ENCODE measurements at regions not wholly inside any gene's neighbourhood (a gene's known extent, or its start where the extent isn't known, plus 50 kb on each side); places are given as distances from the start of the nearest gene placed in this dataset.
"Not testable (repeated sequence)": the region's sequence is repeated elsewhere in the genome, so short reads cannot be mapped to it uniquely, and the experiment has no call there.

- TF ChIP-seq SUZ12 (IDR thresholded peaks at IDR 0.05; ENCODE audit: extremely low read depth, insufficient read depth, insufficient read length) (no peak), YY1 (IDR thresholded peaks at IDR 0.05; ENCODE audit: insufficient read depth, insufficient read length) (no peak), ZNF274 (IDR thresholded peaks at IDR 0.05; ENCODE audit: low read depth, low read length) (no peak)
- H3K9ac ChIP-seq (ENCODE audit: insufficient read length, low read depth): no peak overlapping the region
- DNase-seq (ENCODE audit: low read depth, low spot score): no peak
- H3K4me1 ChIP-seq (ENCODE audit: insufficient read depth, insufficient read length): no peaks in the 10 kb centered on the region
- no peaks in the 10 kb centered on the region for H3K9me3 ChIP-seq (ENCODE audit: insufficient read depth, low read length)
- H3K36me3 ChIP-seq (ENCODE audit: insufficient read depth, insufficient read length, low read length): no peaks in the 10 kb centered on the region
- peaks cover 4% of the 10 kb centered on the region for H3K27me3 ChIP-seq (ENCODE audit: insufficient read depth, insufficient read length)
- no peak overlapping the region for H3K4me3 ChIP-seq (ENCODE audit: insufficient read length, low read depth)
Measured at GRCh38 chr20:2213401-2213800, 82.4 kb upstream of the TGM3 start.

DNA sequence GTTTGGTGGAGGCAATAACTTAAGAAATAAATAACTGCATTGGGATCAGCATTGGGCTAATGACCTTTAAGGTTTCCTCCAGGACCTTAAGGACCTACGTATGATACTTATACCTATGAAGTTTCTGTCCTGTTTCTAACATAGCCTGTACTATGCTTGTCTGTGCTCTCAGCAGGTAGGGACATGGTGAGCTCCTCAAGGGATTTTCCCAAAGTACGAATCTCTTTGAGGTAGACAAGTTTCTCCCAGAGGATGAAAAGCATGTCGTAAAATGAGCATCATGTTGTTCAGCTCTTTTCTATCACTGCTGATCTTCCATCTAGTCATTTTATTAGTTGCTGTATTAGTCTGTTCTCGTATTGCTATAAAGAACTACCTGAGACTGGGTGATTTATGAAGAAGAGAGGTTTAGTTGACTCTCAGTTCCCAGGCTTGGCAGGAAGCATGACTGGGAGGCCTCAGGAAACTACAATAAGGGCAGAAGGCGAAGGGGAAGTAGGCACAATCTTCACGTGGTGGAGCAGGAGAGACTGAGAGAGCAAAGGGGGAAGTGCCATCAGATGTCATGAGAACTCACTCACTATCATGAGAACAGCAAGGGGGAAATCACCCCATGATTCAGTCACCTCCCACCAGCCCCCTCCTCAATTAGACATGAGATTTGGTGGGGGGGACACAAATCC, 77.8 kb upstream of the TGM3 start:
- H3K9me3 ChIP-seq (ENCODE audit: insufficient read depth, low read length): peaks cover 5% of the 10 kb centered on the region
- H3K27me3 ChIP-seq (ENCODE audit: insufficient read depth, insufficient read length): no peaks in the 10 kb centered on the region
- H3K9ac ChIP-seq (ENCODE audit: insufficient read length, low read depth): no peak overlapping the region
- H3K36me3 ChIP-seq (ENCODE audit: insufficient read depth, insufficient read length, low read length): no peaks in the 10 kb centered on the region
- no peaks in the 10 kb centered on the region for H3K4me1 ChIP-seq (ENCODE audit: insufficient read depth, insufficient read length)
- no peak overlapping the region for H3K4me3 ChIP-seq (ENCODE audit: insufficient read length, low read depth)
- no peak for DNase-seq (ENCODE audit: low read depth, low spot score)
- no peak for TF ChIP-seq ZNF274 (IDR thresholded peaks at IDR 0.05; ENCODE audit: low read depth, low read length)
- no peak for TF ChIP-seq SUZ12 (IDR thresholded peaks at IDR 0.05; ENCODE audit: extremely low read depth, insufficient read depth, insufficient read length)
- no peak for TF ChIP-seq YY1 (IDR thresholded peaks at IDR 0.05; ENCODE audit: insufficient read depth, insufficient read length)

- no peak overlapping the region for H3K4me3 ChIP-seq (ENCODE audit: insufficient read length, low read depth)
- no peak for DNase-seq (ENCODE audit: low read depth, low spot score)
- TF ChIP-seq YY1 (IDR thresholded peaks at IDR 0.05; ENCODE audit: insufficient read depth, insufficient read length) (no peak), SUZ12 (IDR thresholded peaks at IDR 0.05; ENCODE audit: extremely low read depth, insufficient read depth, insufficient read length) (no peak), ZNF274 (IDR thresholded peaks at IDR 0.05; ENCODE audit: low read depth, low read length) (no peak)
- H3K9ac ChIP-seq (ENCODE audit: insufficient read length, low read depth): no peak overlapping the region
- H3K9me3 ChIP-seq (ENCODE audit: insufficient read depth, low read length): peaks cover 5% of the 10 kb centered on the region
- H3K27me3 ChIP-seq (ENCODE audit: insufficient read depth, insufficient read length): no peaks in the 10 kb centered on the region
- no peaks in the 10 kb centered on the region for H3K36me3 ChIP-seq (ENCODE audit: insufficient read depth, insufficient read length, low read length)
- H3K4me1 ChIP-seq (ENCODE audit: insufficient read depth, insufficient read length): no peaks in the 10 kb centered on the region
Measured at GRCh38 chr20:2219481-2220006, 76.3 kb upstream of the TGM3 start.

DNA sequence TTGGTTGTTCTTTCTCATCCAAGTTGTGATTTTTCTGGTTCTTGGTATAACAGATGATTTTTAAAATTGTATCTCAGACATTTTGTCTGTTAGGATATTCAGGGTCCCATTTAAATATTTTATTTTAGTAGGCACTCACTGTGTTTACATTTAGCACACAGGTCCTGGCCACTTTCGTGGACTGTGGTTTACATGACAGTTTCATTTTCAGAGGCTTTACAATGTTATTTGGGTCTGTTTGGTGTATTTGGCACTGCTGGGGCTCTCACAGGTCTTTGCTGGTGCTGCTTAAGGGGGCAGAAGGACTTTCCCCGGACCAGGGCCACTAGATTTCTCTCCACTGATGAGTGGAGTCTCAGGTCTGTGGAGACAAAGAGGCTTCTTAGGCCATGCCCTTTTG, 75.5 kb upstream of the TGM3 start:
- H3K9me3 ChIP-seq (ENCODE audit: insufficient read depth, low read length): peaks cover 5% of the 10 kb centered on the region
- no peak for DNase-seq (ENCODE audit: low read depth, low spot score)
- H3K4me1 ChIP-seq (ENCODE audit: insufficient read depth, insufficient read length): no peaks in the 10 kb centered on the region

GRCh38 chr20:2221921-2222320, 73.9 kb upstream of the TGM3 start:
- Histone ChIP-seq H3K9ac (ENCODE audit: insufficient read length, low read depth) (no peak overlapping the region), H3K36me3 (ENCODE audit: insufficient read depth, insufficient read length, low read length) (no peaks in the 10 kb centered on the region), H3K4me1 (ENCODE audit: insufficient read depth, insufficient read length) (no peaks in the 10 kb centered on the region), H3K27me3 (ENCODE audit: insufficient read depth, insufficient read length) (no peaks in the 10 kb centered on the region), H3K9me3 (ENCODE audit: insufficient read depth, low read length) (peaks cover 5% of the 10 kb centered on the region), H3K4me3 (ENCODE audit: insufficient read length, low read depth) (no peak overlapping the region)
- no peak for TF ChIP-seq YY1 (IDR thresholded peaks at IDR 0.05; ENCODE audit: insufficient read depth, insufficient read length)
- no peak for TF ChIP-seq SUZ12 (IDR thresholded peaks at IDR 0.05; ENCODE audit: extremely low read depth, insufficient read depth, insufficient read length)
- no peak for TF ChIP-seq ZNF274 (IDR thresholded peaks at IDR 0.05; ENCODE audit: low read depth, low read length)
- DNase-seq (ENCODE audit: low read depth, low spot score): no peak

More for the DNA sequence above, 75.5 kb upstream of the TGM3 start:
- no peaks in the 10 kb centered on the region for H3K27me3 ChIP-seq (ENCODE audit: insufficient read depth, insufficient read length)
- H3K36me3 ChIP-seq (ENCODE audit: insufficient read depth, insufficient read length, low read length): no peaks in the 10 kb centered on the region
- H3K4me3 ChIP-seq (ENCODE audit: insufficient read length, low read depth): no peak overlapping the region
- TF ChIP-seq ZNF274 (IDR thresholded peaks at IDR 0.05; ENCODE audit: low read depth, low read length): no peak
- TF ChIP-seq SUZ12 (IDR thresholded peaks at IDR 0.05; ENCODE audit: extremely low read depth, insufficient read depth, insufficient read length): no peak
- no peak for TF ChIP-seq YY1 (IDR thresholded peaks at IDR 0.05; ENCODE audit: insufficient read depth, insufficient read length)
- no peak overlapping the region for H3K9ac ChIP-seq (ENCODE audit: insufficient read length, low read depth)

DNA sequence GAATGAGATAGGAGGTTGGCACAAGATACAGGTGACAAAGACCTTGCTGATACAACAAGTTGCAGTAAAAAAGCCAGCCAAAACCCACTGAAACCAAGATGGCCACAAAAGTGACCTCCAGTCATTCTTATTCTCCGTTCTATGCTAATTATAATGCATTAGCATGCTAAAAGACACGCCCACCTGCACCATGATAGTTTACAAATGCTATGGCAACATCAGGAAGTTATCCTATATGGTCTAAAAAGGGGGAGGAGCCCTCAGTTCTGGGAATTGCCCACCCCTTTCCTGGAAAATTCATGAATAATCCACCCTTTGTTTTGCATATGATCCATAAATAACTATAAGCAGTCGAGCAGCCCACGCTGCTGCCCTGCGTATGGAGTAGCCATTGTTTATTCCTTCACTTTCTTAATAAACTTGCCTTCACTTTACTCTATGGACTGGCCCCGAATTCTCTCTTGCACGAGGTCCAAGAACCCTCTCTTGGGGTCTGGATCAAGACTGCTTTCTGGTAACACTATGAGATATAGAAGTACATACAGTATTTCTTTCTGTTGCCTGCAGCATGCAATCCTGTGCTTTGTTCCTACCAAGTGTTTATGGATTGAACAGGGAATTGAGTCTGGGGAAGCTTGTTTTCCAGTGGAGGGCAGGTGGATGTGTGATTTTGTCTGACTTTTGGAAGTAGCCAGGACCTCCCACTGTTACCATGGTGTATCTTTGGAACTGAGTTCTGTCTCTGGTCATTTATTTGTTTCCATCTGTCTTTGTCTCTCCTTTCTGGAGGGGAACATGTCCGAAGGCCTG, 72.0 kb upstream of the TGM3 start:
- TF ChIP-seq YY1 (IDR thresholded peaks at IDR 0.05; ENCODE audit: insufficient read depth, insufficient read length): no peak
- TF ChIP-seq ZNF274 (IDR thresholded peaks at IDR 0.05; ENCODE audit: low read depth, low read length): no peak
- no peak for TF ChIP-seq SUZ12 (IDR thresholded peaks at IDR 0.05; ENCODE audit: extremely low read depth, insufficient read depth, insufficient read length)
- Histone ChIP-seq H3K4me3 (ENCODE audit: insufficient read length, low read depth) (no peak overlapping the region), H3K9ac (ENCODE audit: insufficient read length, low read depth) (no peak overlapping the region), H3K36me3 (ENCODE audit: insufficient read depth, insufficient read length, low read length) (no peaks in the 10 kb centered on the region), H3K4me1 (ENCODE audit: insufficient read depth, insufficient read length) (no peaks in the 10 kb centered on the region), H3K27me3 (ENCODE audit: insufficient read depth, insufficient read length) (no peaks in the 10 kb centered on the region), H3K9me3 (ENCODE audit: insufficient read depth, low read length) (peaks cover 5% of the 10 kb centered on the region)
- DNase-seq (ENCODE audit: low read depth, low spot score): no peak

- H3K27me3 ChIP-seq (ENCODE audit: insufficient read depth, insufficient read length): no peaks in the 10 kb centered on the region
- H3K36me3 ChIP-seq (ENCODE audit: insufficient read depth, insufficient read length, low read length): no peaks in the 10 kb centered on the region
- no peaks in the 10 kb centered on the region for H3K4me1 ChIP-seq (ENCODE audit: insufficient read depth, insufficient read length)
- TF ChIP-seq YY1 (IDR thresholded peaks at IDR 0.05; ENCODE audit: insufficient read depth, insufficient read length): no peak
- no peak for TF ChIP-seq ZNF274 (IDR thresholded peaks at IDR 0.05; ENCODE audit: low read depth, low read length)
- no peak overlapping the region for H3K4me3 ChIP-seq (ENCODE audit: insufficient read length, low read depth)
- no peak overlapping the region for H3K9ac ChIP-seq (ENCODE audit: insufficient read length, low read depth)
- DNase-seq (ENCODE audit: low read depth, low spot score): no peak
- peaks cover 5% of the 10 kb centered on the region for H3K9me3 ChIP-seq (ENCODE audit: insufficient read depth, low read length)
Measured at GRCh38 chr20:2224368-2224639, 71.5 kb upstream of the TGM3 start.

DNA sequence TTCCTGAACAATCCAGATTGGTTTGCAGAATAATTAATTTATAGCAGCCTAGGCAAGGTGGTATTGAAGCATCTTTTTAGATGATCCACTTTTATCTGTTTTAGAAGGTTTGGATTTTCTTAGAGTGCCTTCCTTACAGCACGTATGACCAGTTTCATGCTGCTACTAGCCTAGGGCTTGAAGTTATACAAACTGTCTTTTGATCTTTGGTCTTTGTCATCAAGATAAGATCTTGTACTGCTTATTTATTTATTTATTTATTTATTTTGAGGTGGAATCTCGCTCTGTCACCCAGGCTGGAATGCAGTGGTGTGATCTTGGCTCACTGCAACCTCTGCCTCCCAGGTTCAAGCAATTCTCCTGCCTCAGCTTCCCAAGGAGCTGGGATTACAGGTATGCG, 68.5 kb upstream of the TGM3 start:
- H3K36me3 ChIP-seq (ENCODE audit: insufficient read depth, insufficient read length, low read length); H3K4me1 ChIP-seq (ENCODE audit: insufficient read depth, insufficient read length); H3K9me3 ChIP-seq (ENCODE audit: insufficient read depth, low read length); H3K4me3 ChIP-seq (ENCODE audit: insufficient read length, low read depth); H3K27me3 ChIP-seq (ENCODE audit: insufficient read depth, insufficient read length); H3K9ac ChIP-seq (ENCODE audit: insufficient read length, low read depth); DNase-seq (ENCODE audit: low read depth, low spot score): not testable (repeated sequence)

All from NT2/D1 (cell line).